Left lobe of liver (tissue), 2 donors: ENCODE measurements at regions not wholly inside any gene's neighbourhood (a gene's known extent, or its start where the extent isn't known, plus 50 kb on each side); places are given as distances from the start of the nearest gene placed in this dataset.
"Not testable (repeated sequence)": the region's sequence is repeated elsewhere in the genome, so short reads cannot be mapped to it uniquely, and the experiment has no call there.

Source experiments
- ATAC-seq: fragments of 200-7000 bp; cut with Tn5 transposase; one replicate; pipeline ENCODE4 v1.9.1; 2020; ENCODE audit warnings: mild to moderate bottlenecking, moderate library complexity
- DNase-seq: peaks from one replicate; pipeline ENCODE4 v3.0.0-alpha.2; 2020; ENCODE audit warnings: low spot score
- donor health status: DM: no; HTN: no; CAD: no; lungs with moderate emphysema.
- donor health status: DM: no; HTN: yes; CAD: no.

- ATAC-seq = no peak
- no peak for DNase-seq
Observed at GRCh38 chr16:26961459-26961858, 105.3 kb upstream of the C16orf82 start.

DNA sequence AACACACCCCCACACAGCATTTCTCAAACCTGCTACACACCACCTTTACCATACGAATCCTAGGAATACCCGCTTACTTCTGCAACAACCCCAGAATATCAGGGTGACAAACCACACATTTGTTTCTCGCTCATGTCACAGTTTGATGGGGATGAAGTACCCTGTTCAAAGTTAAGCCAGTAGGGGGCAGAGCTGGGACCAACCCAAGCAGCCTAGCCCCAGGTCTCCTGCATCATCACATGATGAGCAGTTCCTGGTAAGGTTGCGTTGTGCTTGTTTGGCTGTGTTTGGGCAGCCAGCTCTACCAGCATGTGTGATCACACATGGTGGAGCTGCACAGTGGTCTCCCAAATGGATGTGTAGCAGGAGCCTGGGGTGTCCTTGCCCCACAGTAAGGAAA, 103.6 kb upstream of the C16orf82 start:
- DNase-seq (no peak), ATAC-seq (no peak)

GRCh38 chr16:26969589-26970231, 97.0 kb upstream of the C16orf82 start:
- DNase-seq = no peak
- no peak for ATAC-seq

DNA sequence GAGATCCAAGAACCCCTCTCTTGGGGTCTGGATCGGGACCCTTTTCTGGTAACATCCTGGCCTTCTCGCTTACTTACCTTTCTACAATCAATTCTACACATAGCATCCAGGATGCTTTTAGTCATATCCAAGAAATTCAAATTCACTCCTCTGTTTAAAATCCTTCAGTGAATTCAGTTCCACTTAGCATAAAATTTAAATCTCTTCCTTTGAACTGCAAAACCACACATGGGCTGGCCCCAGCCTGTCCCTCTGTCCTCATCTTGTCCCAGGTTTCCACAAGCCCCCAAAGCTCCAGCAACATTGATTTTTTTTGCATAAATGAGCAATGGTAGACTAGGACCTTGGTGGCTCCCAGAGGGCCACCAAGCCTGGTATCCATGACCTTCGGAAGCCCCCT, 96.4 kb upstream of the C16orf82 start:
- no peak for ATAC-seq

GRCh38 chr16:26976873-26977272, 89.9 kb upstream of the C16orf82 start:
- no peak for DNase-seq
- ATAC-seq = no peak

More for the DNA sequence above, 96.4 kb upstream of the C16orf82 start:
- no peak for DNase-seq

- no peak for ATAC-seq
- DNase-seq = no peak
Observed at GRCh38 chr16:26981266-26981938, 85.3 kb upstream of the C16orf82 start.

- DNase-seq (no peak), ATAC-seq (no peak)
Observed at GRCh38 chr16:26982422-26982821, 84.3 kb upstream of the C16orf82 start.

DNA sequence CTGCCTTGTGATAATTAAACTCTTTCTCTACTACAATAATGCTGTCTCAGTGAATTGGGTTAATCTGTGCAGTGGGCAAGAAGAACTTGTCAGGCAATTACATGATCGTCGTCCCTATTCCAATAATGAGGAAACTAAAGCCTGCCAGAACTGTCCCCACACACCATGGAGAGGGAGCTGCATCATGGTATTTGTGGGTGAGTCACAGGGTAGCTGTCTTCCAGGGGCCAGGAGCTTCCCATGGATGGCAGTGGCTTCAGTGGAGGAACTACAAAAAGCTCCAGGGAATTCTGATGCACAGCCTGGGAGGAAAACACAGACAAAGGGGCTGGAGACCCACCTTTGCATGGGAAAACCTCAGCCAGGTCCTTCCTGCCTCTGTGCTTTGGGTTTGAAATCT, 83.3 kb upstream of the C16orf82 start:
- ATAC-seq (no peak), DNase-seq (no peak)

DNA sequence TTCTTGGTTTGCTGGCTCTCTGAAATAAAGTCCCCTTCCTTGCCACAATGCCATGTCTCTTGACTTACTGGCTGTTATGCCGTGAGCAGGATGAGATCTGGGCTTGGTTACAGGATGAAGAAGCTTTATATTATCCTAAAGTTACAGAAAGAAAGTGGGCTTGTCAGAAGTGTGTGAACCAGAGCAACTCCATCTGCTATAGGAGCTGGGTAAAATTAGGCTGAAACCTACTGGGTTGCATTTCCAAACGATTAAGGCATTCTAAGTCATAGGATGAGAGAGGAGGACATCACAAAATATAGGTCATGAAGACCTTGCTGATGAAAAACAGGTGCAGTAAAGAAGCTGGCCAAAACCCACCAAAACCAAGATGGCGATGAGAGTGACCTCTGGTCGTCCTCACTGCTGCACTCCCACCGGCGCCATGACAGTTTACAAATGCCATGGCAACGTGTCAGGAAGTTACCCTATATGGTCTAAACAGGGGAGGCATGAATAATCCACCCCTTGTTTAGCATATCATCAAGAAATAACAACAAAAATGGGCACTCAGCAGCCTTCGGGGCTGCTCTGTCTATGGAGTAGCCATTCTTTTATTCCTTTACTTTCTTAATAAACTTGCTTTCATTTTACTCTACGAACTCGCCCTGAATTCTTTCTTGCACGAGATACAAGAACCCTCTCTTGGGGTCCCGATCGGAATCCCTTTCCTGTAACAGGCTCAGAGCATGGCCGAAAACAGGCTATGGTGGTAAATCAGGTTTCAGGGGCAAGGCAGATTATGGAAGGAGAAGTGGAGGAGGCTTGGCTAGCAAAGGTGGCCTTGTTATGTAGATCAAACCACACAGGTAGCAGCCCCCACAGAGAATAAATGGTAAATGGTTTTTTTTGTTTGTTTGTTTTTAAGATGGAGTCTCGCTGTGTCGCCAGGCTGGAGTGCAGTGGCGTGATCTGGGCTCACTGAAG, 81.3 kb upstream of the C16orf82 start:
- DNase-seq (no peak), ATAC-seq (no peak)

DNA sequence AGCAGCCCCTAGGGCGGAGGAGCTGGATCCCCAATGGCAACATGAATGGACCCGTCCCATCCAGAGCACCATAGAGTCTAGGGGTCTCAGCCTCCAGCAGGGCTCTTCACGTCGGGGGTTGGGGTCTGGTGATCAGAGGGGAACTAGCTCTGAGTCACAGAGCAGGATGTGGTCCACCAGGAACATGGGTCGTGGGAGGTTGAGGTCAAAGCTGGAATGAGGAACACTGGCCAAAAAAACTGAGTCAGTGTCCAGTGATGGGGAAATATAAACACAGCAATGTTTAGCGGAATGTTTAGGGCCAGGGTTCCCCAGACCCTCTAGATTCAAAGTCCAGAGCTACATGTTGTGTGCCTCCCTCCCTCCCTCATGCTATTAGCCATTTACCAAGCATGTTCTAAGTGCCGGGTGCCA, 79.1 kb upstream of the C16orf82 start:
- no peak for DNase-seq
- no peak for ATAC-seq

- ATAC-seq (no peak), DNase-seq (no peak)
Observed at GRCh38 chr16:26988186-26988585, 78.5 kb upstream of the C16orf82 start.

DNA sequence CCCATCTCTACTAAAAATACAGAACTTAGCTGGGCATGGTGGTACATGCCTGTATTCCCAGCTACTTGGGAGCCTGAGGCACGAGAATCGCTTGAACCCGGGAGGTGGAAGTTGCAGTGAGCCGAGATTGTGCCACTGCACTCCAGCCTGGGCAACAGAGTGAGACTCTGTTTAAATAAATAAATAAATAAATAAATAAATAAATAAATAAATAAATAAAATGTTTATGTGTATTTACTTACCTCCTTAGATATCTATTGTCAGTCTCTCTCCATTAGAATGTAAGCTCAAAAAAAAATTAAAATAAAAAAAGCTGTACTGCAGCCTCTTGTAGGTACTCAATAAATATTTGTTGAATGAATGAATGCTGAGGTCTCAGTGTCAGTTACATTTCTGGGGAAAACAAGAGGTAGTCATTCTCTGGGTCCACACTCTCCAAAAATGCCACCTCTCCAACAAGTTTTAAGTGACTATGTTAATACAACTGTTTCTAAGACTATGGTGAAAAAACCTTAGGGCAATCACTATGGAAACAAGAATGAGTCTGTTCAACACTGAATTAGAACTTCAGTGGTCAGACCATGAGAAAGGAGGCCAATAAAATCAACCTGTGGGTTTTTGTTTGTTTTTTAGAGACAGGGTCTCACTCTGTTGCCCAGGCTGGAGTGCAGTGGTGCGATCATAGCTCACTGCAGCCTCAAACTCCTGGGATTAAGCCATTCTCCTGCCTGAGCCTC, 76.2 kb upstream of the C16orf82 start:
- not testable (repeated sequence) for DNase-seq, ATAC-seq

GRCh38 chr16:26992666-26993349, 73.9 kb upstream of the C16orf82 start:
- DNase-seq (no peak), ATAC-seq (no peak)

- ATAC-seq = no peak
- DNase-seq = no peak
Observed at GRCh38 chr16:26993511-26993910, 73.2 kb upstream of the C16orf82 start.

DNA sequence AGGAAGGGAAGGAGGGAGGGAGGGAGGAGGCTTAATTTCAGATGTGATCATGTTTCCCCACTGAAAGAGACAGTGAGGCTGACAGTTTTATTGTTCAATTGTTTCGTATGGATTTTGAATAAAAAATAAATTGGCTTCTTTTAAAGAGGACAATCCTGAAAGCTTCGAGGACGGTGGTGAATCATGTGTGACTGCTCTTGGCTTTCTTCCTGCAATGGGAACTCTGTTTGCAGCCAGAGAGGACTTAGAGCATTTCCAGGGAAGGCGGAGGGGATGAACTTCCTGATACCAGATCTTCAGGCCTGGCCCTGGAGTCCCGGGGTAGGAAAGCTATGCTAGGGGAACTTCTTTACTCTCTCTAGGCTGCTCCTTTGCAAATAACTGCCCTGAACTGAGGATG, 72.8 kb upstream of the C16orf82 start:
- ATAC-seq (no peak), DNase-seq (no peak)

DNA sequence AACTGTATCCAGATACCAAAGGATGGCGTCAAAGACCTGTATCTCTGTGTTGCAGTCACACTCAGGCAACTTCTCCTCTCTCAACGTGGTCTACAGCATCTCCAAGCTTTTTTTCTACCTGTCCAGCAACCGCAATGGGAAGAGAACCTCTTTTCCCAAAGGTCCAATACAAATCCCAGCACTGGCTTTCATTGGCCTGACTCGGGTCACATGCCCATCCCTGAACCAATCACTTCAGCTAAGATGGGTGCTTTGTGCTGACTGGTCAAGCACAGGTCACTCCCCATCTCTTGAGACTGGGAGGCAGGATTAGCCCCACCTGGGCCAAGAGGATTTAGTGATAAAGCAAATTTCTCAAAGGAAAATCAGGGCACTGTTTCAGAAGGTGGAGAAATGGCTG, 71.2 kb upstream of the C16orf82 start:
- DNase-seq (no peak), ATAC-seq (no peak)

- DNase-seq = no peak
- no peak for ATAC-seq
Observed at GRCh38 chr16:27005386-27005785, 61.3 kb upstream of the C16orf82 start.
